SH-SY5Y (cell line): ENCODE measurements at regions not wholly inside any gene's neighbourhood (a gene's known extent, or its start where the extent isn't known, plus 50 kb on each side); places are given as distances from the start of the nearest gene placed in this dataset.

Source experiments
- GATA2 ChIP-seq: IDR thresholded peaks from 2 replicates; pipeline ENCODE4 v1.6.1; 2011; ENCODE audit warnings: mild to moderate bottlenecking, low read depth, low read length
- GATA3 ChIP-seq: IDR thresholded peaks from 2 replicates; pipeline ENCODE4 v1.6.1; 2011; ENCODE audit warnings: low read depth, mild to moderate bottlenecking, low read length, moderate library complexity

- no peak for TF ChIP-seq GATA3
- TF ChIP-seq GATA2, result no peak
These were observed 137.1 kb upstream of the E2F8 start for GRCh38 chr11:19377881-19378280.
